K562 (cell line): ENCODE measurements at regions not wholly inside any gene's neighbourhood (a gene's known extent, or its start where the extent isn't known, plus 50 kb on each side); places are given as distances from the start of the nearest gene placed in this dataset.

Experiments used
- AFF4 ChIP-seq: sonication (generic); formaldehyde crosslinking; IDR thresholded peaks from 2 replicates; pipeline ENCODE4 v1.8.0; 2023; ENCODE audit warnings: mild to moderate bottlenecking, missing genetic modification reagents
- CEBPG ChIP-seq, 3 experiments: fragments of 200-800 bp in 1 of 3; sonication (Bioruptor generic) in 1 of 3; sonication (generic) in 1 of 3; formaldehyde crosslinking in 1 of 3; IDR thresholded peaks in 2 of 3; conservative IDR thresholded peaks in 1 of 3; 2 replicates each; pipeline versions ENCODE4 v1.6.1 to v1.8.0; 2016 to 2022; ENCODE audit warnings: missing compliant biosample characterization in 2 of 3, missing genetic modification characterization in 2 of 3, mild to moderate bottlenecking in 1 of 3, missing genetic modification reagents in 1 of 3
- E2F3 ChIP-seq: fragments of 250-450 bp; sonication (Bioruptor Pico); IDR thresholded peaks from 2 replicates; pipeline ENCODE4 v1.4.0; 2020; ENCODE audit warnings: mild to moderate bottlenecking
- HOMEZ ChIP-seq: fragments of 250-450 bp; sonication (Bioruptor Pico); IDR thresholded peaks from 2 replicates; pipeline ENCODE4 v1.4.0; 2020; ENCODE audit warnings: mild to moderate bottlenecking, moderate library complexity
- MTF1 ChIP-seq: fragments of 250-450 bp; sonication (Bioruptor Pico); IDR thresholded peaks from 2 replicates; pipeline ENCODE4 v1.9.0; 2021; ENCODE audit warnings: moderate library complexity, mild to moderate bottlenecking, inconsistent platforms, borderline replicate concordance
- PPARD ChIP-seq: fragments of 250-450 bp; sonication (Bioruptor Pico); IDR thresholded peaks from 2 replicates; pipeline ENCODE4 v1.8.0; 2022; ENCODE audit warnings: inconsistent platforms, mild to moderate bottlenecking, moderate library complexity
- PYGO2 ChIP-seq: fragments of 450-650 bp; IDR thresholded peaks from 2 replicates; pipeline ENCODE4 v1.6.1; 2016; ENCODE audit warnings: mild to moderate bottlenecking, missing genetic modification characterization, moderate library complexity, missing compliant biosample characterization
- RREB1 ChIP-seq: fragments of 250-450 bp; sonication (Bioruptor Pico); IDR thresholded peaks from 2 replicates; pipeline ENCODE4 v1.4.0; 2020
- SMARCE1 ChIP-seq: fragments of 450-650 bp; IDR thresholded peaks from 2 replicates; pipeline ENCODE4 v1.7.1; 2016; ENCODE audit warnings: mild to moderate bottlenecking
- ZNF277 ChIP-seq: fragments of 250-450 bp; sonication (Bioruptor Pico); IDR thresholded peaks from 2 replicates; pipeline ENCODE4 v1.8.0; 2022; ENCODE audit warnings: inconsistent platforms, mild to moderate bottlenecking, moderate library complexity, borderline replicate concordance
- ZNF707 ChIP-seq: fragments of 250-450 bp; sonication (Bioruptor Pico); conservative IDR thresholded peaks from 2 replicates; pipeline ENCODE4 v1.8.0; 2022; ENCODE audit warnings: inconsistent platforms, mild to moderate bottlenecking, moderate library complexity
- ZNF76 ChIP-seq: fragments of 250-450 bp; sonication (Bioruptor Pico); IDR thresholded peaks from 2 replicates; pipeline ENCODE4 v1.4.0; 2020; ENCODE audit warnings: mild to moderate bottlenecking, moderate library complexity, borderline replicate concordance

GRCh38 chr1:222138095-222138494 is 396.2 kb upstream of the DUSP10 start (continued):
- TF ChIP-seq ZNF277 (CRISPR knock-in tag) (peak; percentile 99), ZNF707 (CRISPR knock-in tag) (peak; percentile 85), AFF4 (CRISPR knock-in tag) (no peak), HOMEZ (peak; percentile 90), ZNF76 (CRISPR knock-in tag) (0 out of 2 replicates have a peak, but pooled peaks have one; percentile 72), SMARCE1 (no peak), RREB1 (CRISPR knock-in tag) (0 out of 2 replicates have a peak, but pooled peaks have one; percentile 69), MTF1 (CRISPR knock-in tag) (peak; percentile 93), CEBPG (CRISPR knock-in tag; IDR thresholded peaks at IDR 0.05) (no peak), CEBPG (tag; conservative IDR thresholded peaks at IDR 0.05 in 1 of 2, IDR thresholded peaks at IDR 0.05 in 1 of 2) (peak in 1 of 2 experiments; percentile 29; a peak in 1 of 4 replicates), PPARD (CRISPR knock-in tag) (peak; percentile 83), PYGO2 (tag) (no peak), E2F3 (CRISPR knock-in tag) (peak; percentile 52; the same call in 1 of the 2 replicates)
